ENCODE measurements at regions not wholly inside any gene's neighbourhood (a gene's known extent, or its start where the extent isn't known, plus 50 kb on each side); places are given as distances from the start of the nearest gene placed in this dataset.

DNA sequence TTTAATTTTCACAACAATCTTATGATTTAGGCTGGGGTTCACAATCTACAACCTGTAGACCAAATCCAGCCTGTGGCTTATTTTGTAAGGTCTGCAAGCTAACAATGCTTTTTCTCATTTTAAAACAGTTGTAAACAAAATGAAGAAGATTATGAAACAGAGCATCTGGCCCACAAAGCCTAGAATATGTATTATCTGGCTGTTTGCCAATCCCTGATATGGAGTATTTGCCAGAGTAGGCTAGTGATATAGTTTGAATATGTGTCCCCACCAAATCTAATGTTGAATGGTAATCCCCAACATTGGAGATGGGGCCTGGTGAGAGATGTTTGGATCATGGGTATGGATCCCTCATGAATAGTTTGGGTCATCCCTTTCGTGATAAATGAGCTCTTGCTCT, 201.8 kb downstream of the DHX35 start:
- intact Hi-C loops (cut with DNase I): no loop called here
- Histone ChIP-seq H3K27me3 (no peaks in the 10 kb centered on the region), H3K4me1 (peaks cover 0 to 10% (median 0%) of the 10 kb centered on the region in 12 donors), H3K4me3 (no peak overlapping the region), H3K9me3 (no peaks in the 10 kb centered on the region), H3K27ac (peak overlapping the region in 1 of 12 donors; percentile 56), H3K36me3 (no peaks in the 10 kb centered on the region)
- TF ChIP-seq CTCF (IDR thresholded peaks at IDR 0.05) (no peak), POLR2A (IDR thresholded peaks at IDR 0.05) (no peak)
- ATAC-seq: no peak
- DNase-seq: no peak
- WGBS, 4 donors: 85 to 88% (median 86%) methylated on average over 1 of the region's 1 CpG

DNA sequence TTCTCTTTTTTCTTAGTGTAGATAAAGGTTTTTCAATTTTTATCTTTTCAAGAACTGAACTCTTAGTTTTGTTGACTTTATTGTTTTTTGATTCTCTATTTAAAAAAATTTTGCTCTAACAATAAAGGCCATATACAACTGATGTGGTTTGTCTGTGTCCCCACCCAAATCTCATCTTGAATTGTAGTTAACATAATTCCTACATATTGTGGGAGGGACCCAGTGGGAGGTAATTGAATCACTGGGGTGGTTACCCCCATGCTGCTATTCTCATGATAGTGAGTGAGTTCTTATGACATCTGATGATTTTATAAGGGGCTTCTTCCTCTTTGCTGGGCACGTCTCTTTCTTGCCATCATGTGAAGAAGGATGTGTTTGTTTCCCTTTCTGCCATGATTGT, 199.8 kb downstream of the DHX35 start:
- TF ChIP-seq CTCF (IDR thresholded peaks at IDR 0.05) (no peak), POLR2A (IDR thresholded peaks at IDR 0.05) (no peak)
- H3K27me3 ChIP-seq: no peaks in the 10 kb centered on the region
- WGBS, 4 donors: 35 to 48% (median 43%) methylated on average over 1 of the region's 1 CpG
- no peak overlapping the region for H3K27ac ChIP-seq
- H3K4me1 ChIP-seq: peaks cover 0 to 10% (median 0%) of the 10 kb centered on the region in 12 donors
- no peak overlapping the region for H3K4me3 ChIP-seq
- intact Hi-C loops (cut with DNase I): no loop called here
- DNase-seq: no peak
- no peaks in the 10 kb centered on the region for H3K9me3 ChIP-seq
- H3K36me3 ChIP-seq: no peaks in the 10 kb centered on the region
- no peak for ATAC-seq

- Histone ChIP-seq H3K4me1 (no peaks in the 10 kb centered on the region), H3K9me3 (no peaks in the 10 kb centered on the region), H3K36me3 (no peaks in the 10 kb centered on the region), H3K27ac (no peak overlapping the region), H3K27me3 (peaks cover 0 to 4% (median 0%) of the 10 kb centered on the region in 9 donors), H3K4me3 (no peak overlapping the region)
- WGBS, 4 donors: 54 to 66% (median 60%) methylated on average over 12 of the region's 12 CpGs
- intact Hi-C loops (cut with DNase I): no loop called here
- TF ChIP-seq POLR2A (IDR thresholded peaks at IDR 0.05) (no peak), CTCF (IDR thresholded peaks at IDR 0.05) (no peak)
- ATAC-seq (no peak), DNase-seq (no peak)
Measured at GRCh38 chr20:39155971-39156370, 193.8 kb downstream of the DHX35 start.

GRCh38 chr20:39152742-39153141, 190.6 kb downstream of the DHX35 start:
- 81 to 96% (median 94%) methylated on average over 1 of the region's 1 CpG for WGBS, 4 donors
- no peaks in the 10 kb centered on the region for H3K4me1 ChIP-seq
- H3K4me3 ChIP-seq: no peak overlapping the region
- H3K27ac ChIP-seq: no peak overlapping the region
- no peaks in the 10 kb centered on the region for H3K9me3 ChIP-seq
- intact Hi-C loops (cut with DNase I): no loop called here
- DNase-seq (no peak), ATAC-seq (no peak)
- TF ChIP-seq POLR2A (IDR thresholded peaks at IDR 0.05) (no peak), CTCF (IDR thresholded peaks at IDR 0.05) (no peak)
- no peaks in the 10 kb centered on the region for H3K36me3 ChIP-seq
- H3K27me3 ChIP-seq: peaks cover 0 to 4% (median 0%) of the 10 kb centered on the region in 9 donors
